ENCODE measurements at regions not wholly inside any gene's neighbourhood (a gene's known extent, or its start where the extent isn't known, plus 50 kb on each side); places are given as distances from the start of the nearest gene placed in this dataset.

DNA sequence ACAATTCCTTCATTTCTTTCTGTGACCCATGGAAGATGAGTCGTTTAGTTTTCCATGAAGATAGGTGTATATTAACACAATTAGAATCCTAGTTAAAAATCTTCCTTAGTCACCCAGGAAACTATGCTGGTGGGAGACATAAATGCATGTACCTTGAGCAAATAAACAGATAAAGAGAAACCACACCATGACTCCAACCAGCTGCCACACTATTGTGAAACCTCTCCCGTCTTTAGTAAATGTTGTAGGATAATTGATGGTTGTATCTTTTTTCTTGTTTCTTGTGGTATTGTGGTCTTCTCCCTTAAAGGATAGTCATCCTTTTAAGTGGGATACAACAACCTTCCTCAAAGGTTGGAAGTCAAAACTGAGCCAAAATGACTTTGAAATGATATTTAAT, 103.8 kb upstream of the LEF1 start:
- TF ChIP-seq, protein P1, sequence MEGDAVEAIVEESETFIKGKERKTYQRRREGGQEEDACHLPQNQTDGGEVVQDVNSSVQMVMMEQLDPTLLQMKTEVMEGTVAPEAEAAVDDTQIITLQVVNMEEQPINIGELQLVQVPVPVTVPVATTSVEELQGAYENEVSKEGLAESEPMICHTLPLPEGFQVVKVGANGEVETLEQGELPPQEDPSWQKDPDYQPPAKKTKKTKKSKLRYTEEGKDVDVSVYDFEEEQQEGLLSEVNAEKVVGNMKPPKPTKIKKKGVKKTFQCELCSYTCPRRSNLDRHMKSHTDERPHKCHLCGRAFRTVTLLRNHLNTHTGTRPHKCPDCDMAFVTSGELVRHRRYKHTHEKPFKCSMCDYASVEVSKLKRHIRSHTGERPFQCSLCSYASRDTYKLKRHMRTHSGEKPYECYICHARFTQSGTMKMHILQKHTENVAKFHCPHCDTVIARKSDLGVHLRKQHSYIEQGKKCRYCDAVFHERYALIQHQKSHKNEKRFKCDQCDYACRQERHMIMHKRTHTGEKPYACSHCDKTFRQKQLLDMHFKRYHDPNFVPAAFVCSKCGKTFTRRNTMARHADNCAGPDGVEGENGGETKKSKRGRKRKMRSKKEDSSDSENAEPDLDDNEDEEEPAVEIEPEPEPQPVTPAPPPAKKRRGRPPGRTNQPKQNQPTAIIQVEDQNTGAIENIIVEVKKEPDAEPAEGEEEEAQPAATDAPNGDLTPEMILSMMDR (IDR thresholded peaks at IDR 0.05) = no peak
- TF ChIP-seq POLR2A (IDR thresholded peaks at IDR 0.05) (no peak), POLR2AphosphoS5 (IDR thresholded peaks at IDR 0.05) (no peak)

All from prostate gland (tissue), 2 donors.